SJSA1 (cell line): ENCODE measurements at regions not wholly inside any gene's neighbourhood (a gene's known extent, or its start where the extent isn't known, plus 50 kb on each side); places are given as distances from the start of the nearest gene placed in this dataset.

ENCODE experiments used
- DNase-seq, 2 experiments: peaks; one replicate each; pipeline ENCODE4 v3.0.0-alpha.2; 2015 to 2020; ENCODE audit warnings: low spot score in 2 of 2, low read depth in 1 of 2
- H3K27ac ChIP-seq: fragments of 250-450 bp; sonication (Bioruptor Pico); 2 replicates; pipeline ENCODE4 v1.5.1; 2020; ENCODE audit warnings: mild to moderate bottlenecking, moderate library complexity
- H3K27me3 ChIP-seq: fragments of 250-450 bp; sonication (Bioruptor Pico); replicated peaks from 2 replicates; pipeline ENCODE4 v1.5.1; 2020; ENCODE audit warnings: mild to moderate bottlenecking, moderate library complexity
- H3K36me3 ChIP-seq: fragments of 250-450 bp; sonication (Bioruptor Pico); 2 replicates; pipeline ENCODE4 v1.5.1; 2020; ENCODE audit warnings: mild to moderate bottlenecking
- H3K4me1 ChIP-seq: fragments of 250-450 bp; sonication (Bioruptor Pico); replicated peaks from 2 replicates; pipeline ENCODE4 v1.6.1; 2021; ENCODE audit warnings: mild to moderate bottlenecking
- H3K4me3 ChIP-seq: fragments of 250-450 bp; sonication (Bioruptor Pico); 2 replicates; pipeline ENCODE4 v1.5.1; 2020; ENCODE audit warnings: mild to moderate bottlenecking
- H3K9me3 ChIP-seq: fragments of 250-450 bp; sonication (Bioruptor Pico); replicated peaks from 2 replicates; pipeline ENCODE4 v1.5.1; 2020; ENCODE audit warnings: mild to moderate bottlenecking

DNA sequence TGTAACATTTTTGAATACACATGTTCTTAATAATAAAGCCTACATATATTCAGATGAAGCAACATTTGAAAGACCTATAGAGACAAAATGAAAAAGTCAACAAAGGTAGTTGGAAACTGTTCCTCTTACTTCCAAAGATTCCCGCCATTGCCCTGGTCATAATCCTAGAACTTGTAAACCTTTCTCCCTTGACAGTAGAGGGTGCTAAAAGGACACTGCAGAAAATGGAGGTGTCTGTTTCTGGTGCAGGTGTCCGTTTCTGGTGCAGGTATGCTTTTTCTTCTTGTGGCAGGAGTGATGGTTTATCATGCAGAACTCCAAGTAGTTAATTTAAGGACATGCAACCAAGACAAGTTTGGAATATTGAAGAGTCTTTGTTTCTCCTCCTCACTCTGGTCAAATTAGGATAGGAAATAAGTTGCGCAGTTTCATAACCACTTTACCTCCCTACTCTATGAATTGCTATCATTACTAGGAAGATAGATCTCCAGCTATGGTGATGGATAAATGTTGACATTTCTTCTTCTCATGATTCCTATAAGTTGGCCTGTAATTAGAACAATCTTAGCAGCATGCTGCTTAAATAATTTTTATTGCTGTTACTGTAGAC is 56.0 kb upstream of the FAM174A start:
- no peak for DNase-seq
- H3K27ac ChIP-seq, result no peak overlapping the region
- no peaks in the 10 kb centered on the region for H3K4me1 ChIP-seq
- no peaks in the 10 kb centered on the region for H3K27me3 ChIP-seq
- no peak overlapping the region for H3K4me3 ChIP-seq
- H3K9me3 ChIP-seq, result no peaks in the 10 kb centered on the region
- H3K36me3 ChIP-seq, result no peaks in the 10 kb centered on the region

DNA sequence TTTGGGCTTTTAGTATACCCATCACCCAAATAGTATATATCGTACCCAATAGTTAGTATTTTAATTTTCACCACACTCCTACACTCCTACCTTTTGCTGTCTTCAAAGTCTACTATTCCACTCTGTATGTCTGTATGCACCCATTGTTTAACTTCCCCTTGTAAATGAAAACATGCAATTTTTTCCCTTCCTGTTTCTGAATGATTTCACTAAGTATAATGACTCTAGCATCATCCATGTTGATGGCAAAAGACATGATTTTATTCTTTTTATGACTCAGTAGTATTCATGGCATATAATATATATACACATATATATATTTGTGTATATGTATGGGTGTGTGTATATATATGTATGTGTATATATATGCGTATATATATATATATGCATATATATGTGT is 63.1 kb upstream of the FAM174A start:
- DNase-seq, result no peak
- no peaks in the 10 kb centered on the region for H3K4me1 ChIP-seq
- H3K27me3 ChIP-seq, result no peaks in the 10 kb centered on the region
- H3K27ac ChIP-seq, result no peak overlapping the region
- no peaks in the 10 kb centered on the region for H3K36me3 ChIP-seq
- no peak overlapping the region for H3K4me3 ChIP-seq
- no peaks in the 10 kb centered on the region for H3K9me3 ChIP-seq

DNA sequence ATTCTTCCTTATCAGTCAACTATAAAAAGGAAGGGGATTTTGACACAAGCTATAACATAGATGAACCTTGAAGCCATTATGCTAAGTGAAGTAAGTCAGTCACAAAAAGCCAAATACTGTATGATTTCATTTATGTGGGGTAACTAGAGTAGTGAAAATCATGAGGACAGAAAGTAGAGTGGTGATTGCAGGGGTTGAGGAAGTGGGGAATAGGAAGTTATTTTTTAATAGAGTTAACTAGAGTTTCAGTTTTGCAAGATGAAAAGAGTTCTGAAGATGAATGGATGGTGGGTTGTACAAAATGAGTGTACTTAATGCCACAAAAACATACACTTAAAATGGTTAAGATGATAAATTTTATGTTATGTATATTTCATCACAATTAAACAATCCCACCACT is 65.4 kb upstream of the FAM174A start:
- no peak overlapping the region for H3K27ac ChIP-seq
- H3K4me1 ChIP-seq, result no peaks in the 10 kb centered on the region
- no peak overlapping the region for H3K4me3 ChIP-seq
- no peak for DNase-seq
- no peaks in the 10 kb centered on the region for H3K9me3 ChIP-seq
- no peaks in the 10 kb centered on the region for H3K36me3 ChIP-seq
- no peaks in the 10 kb centered on the region for H3K27me3 ChIP-seq

GRCh38 chr5:100464418-100464817 is 70.8 kb upstream of the FAM174A start:
- H3K4me1 ChIP-seq, result no peaks in the 10 kb centered on the region
- H3K27me3 ChIP-seq, result no peaks in the 10 kb centered on the region
- no peak overlapping the region for H3K4me3 ChIP-seq
- no peaks in the 10 kb centered on the region for H3K36me3 ChIP-seq
- no peak overlapping the region for H3K27ac ChIP-seq
- DNase-seq, result no peak
- peaks cover 6% of the 10 kb centered on the region; the same call in 1 of the 2 replicates for H3K9me3 ChIP-seq

DNA sequence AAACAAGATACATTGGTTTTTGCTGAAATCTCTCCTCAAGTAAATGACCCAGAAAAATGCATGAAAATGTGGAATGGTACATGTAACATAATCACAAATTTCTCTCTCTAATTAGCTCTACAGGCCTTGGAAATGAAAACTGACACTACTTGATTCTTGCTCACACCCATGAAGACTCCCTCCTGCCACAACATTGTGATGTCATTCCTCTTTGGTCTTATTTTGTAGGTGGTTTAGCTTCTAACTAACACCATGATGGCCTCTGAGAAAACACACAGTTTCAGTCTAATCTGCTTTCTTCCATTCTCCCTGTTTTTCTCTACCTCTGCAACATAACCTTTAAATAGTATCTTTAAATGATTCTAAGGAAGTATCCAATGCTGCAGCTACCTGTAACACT is 78.6 kb upstream of the FAM174A start:
- no peak for DNase-seq
- Histone ChIP-seq H3K4me1 (no peaks in the 10 kb centered on the region), H3K4me3 (no peak overlapping the region), H3K36me3 (no peaks in the 10 kb centered on the region), H3K27ac (no peak overlapping the region), H3K27me3 (no peaks in the 10 kb centered on the region), H3K9me3 (no peaks in the 10 kb centered on the region)

DNA sequence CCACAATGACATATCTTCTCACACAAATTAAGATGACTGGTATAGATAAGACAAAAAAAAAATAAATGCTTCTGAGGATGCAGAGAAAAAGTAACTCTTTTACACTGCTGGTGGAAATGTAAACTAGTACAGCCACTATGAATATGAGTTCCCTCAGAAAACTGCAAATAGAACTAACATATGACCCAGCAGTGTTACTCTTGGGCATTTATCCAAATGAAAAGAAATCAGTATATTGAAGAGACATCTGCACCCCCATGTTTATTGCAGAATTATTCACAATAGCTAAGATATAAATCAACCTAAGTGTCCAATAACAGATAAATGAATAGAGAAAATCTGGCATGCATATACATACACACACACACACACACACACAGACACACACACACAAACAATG is 83.0 kb upstream of the FAM174A start:
- Histone ChIP-seq H3K27me3 (no peaks in the 10 kb centered on the region), H3K4me3 (no peak overlapping the region), H3K27ac (no peak overlapping the region)

DNA sequence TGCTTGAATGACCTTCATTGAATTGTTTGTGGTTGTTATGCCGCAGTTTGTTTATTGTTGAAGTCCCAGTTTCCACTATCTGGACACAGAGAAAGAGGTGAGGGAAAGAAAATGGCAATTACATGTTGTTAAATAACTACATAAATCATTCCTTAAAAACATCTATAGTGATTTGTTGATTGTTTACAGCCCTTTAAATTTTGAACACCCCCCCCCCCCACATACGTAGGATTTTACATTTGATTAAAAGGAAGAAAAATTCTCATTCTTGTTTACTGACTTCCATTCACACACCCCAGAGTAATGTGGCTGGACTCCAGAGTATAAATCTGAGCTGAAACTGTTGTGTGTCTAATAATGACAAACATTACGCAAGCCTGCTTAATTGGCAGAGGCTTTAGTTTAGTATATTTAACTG is 87.1 kb upstream of the FAM174A start:
- DNase-seq, result no peak
- no peaks in the 10 kb centered on the region for H3K36me3 ChIP-seq
- no peaks in the 10 kb centered on the region for H3K4me1 ChIP-seq
- no peak overlapping the region for H3K4me3 ChIP-seq
- no peak overlapping the region for H3K27ac ChIP-seq
- H3K27me3 ChIP-seq, result no peaks in the 10 kb centered on the region
- no peaks in the 10 kb centered on the region for H3K9me3 ChIP-seq

More for the DNA sequence above, 83.0 kb upstream of the FAM174A start:
- H3K9me3 ChIP-seq, result no peaks in the 10 kb centered on the region
- H3K4me1 ChIP-seq, result no peaks in the 10 kb centered on the region
- H3K36me3 ChIP-seq, result no peaks in the 10 kb centered on the region
- no peak for DNase-seq

DNA sequence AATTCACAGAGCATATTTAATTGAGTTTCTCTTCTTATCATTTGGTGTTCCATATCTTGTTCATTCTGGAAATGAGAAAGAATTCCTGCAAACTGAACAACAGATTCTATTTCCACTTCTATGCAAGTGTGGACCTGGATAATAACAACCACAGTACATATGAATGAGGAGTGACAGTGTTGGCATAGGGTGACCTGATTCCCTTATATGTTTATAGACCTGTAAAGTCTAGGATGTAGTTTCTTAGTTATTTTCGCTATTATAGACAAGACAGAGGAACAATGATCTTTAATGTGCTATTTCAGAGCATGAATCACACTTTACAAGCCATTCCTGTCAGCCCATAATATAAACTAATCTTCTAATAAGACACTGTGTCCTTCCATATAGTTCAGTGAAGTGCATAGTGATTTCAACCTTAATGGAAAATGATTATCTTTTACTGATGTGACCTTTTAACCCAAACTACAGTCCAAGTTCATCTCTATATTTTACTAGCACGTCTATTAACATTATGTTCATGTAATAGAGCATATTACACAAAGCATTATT is 88.2 kb upstream of the FAM174A start:
- no peak overlapping the region for H3K27ac ChIP-seq
- no peak for DNase-seq
- no peaks in the 10 kb centered on the region for H3K9me3 ChIP-seq

DNA sequence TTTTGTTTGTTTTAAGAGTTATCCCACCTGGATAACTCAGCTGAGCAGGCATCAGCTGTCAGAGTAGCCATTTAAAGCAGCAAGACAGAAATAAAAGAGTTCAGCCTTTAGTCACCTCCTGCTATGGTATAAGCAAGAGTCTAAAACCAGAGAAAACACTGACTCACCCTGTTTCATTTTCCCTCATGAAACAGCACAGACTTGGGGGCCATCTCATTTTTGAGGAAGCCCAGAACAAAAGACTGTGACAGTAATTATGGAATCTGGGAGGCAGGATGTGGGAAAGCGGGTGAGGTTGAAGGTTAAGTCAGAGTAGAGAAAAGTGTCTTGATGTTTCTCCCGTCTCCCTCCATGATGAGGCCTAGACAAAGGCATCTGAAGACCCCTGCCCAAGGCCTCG is 90.2 kb upstream of the FAM174A start:
- no peak for DNase-seq
- H3K9me3 ChIP-seq, result no peaks in the 10 kb centered on the region
- no peak overlapping the region for H3K4me3 ChIP-seq
- H3K36me3 ChIP-seq, result no peaks in the 10 kb centered on the region
- H3K4me1 ChIP-seq, result no peaks in the 10 kb centered on the region
- H3K27me3 ChIP-seq, result no peaks in the 10 kb centered on the region
- no peak overlapping the region for H3K27ac ChIP-seq

More for the DNA sequence above, 88.2 kb upstream of the FAM174A start:
- Histone ChIP-seq H3K27me3 (no peaks in the 10 kb centered on the region), H3K4me3 (no peak overlapping the region), H3K4me1 (no peaks in the 10 kb centered on the region), H3K36me3 (no peaks in the 10 kb centered on the region)

GRCh38 chr5:100434815-100435214 is 100.4 kb upstream of the FAM174A start:
- H3K4me1 ChIP-seq, result no peaks in the 10 kb centered on the region
- no peaks in the 10 kb centered on the region for H3K27me3 ChIP-seq
- no peaks in the 10 kb centered on the region for H3K9me3 ChIP-seq
- H3K27ac ChIP-seq, result no peak overlapping the region
- H3K36me3 ChIP-seq, result no peaks in the 10 kb centered on the region
- DNase-seq, result no peak
- no peak overlapping the region for H3K4me3 ChIP-seq

DNA sequence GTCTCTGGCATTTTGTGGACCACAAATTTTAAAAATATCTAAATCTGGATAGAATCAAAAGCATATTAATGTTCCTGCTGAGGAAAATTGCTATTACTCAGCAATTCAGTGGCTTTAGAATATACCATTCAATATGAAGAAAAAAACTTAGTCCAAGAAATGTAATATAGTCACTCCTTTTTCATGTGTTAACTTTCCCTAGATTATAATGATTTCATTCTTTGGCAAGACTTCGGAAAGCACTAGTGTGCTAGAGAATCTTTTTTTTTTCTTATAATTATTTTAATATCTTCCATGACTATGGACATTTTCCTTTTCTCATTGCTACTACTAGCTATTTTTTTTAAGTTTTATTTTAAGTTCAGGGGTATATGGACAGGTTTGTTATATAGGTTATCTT is 102.4 kb upstream of the FAM174A start:
- no peak overlapping the region for H3K4me3 ChIP-seq
- no peak for DNase-seq
- no peaks in the 10 kb centered on the region for H3K9me3 ChIP-seq
- H3K27ac ChIP-seq, result no peak overlapping the region
- H3K4me1 ChIP-seq, result no peaks in the 10 kb centered on the region
- H3K36me3 ChIP-seq, result no peaks in the 10 kb centered on the region
- no peaks in the 10 kb centered on the region for H3K27me3 ChIP-seq

DNA sequence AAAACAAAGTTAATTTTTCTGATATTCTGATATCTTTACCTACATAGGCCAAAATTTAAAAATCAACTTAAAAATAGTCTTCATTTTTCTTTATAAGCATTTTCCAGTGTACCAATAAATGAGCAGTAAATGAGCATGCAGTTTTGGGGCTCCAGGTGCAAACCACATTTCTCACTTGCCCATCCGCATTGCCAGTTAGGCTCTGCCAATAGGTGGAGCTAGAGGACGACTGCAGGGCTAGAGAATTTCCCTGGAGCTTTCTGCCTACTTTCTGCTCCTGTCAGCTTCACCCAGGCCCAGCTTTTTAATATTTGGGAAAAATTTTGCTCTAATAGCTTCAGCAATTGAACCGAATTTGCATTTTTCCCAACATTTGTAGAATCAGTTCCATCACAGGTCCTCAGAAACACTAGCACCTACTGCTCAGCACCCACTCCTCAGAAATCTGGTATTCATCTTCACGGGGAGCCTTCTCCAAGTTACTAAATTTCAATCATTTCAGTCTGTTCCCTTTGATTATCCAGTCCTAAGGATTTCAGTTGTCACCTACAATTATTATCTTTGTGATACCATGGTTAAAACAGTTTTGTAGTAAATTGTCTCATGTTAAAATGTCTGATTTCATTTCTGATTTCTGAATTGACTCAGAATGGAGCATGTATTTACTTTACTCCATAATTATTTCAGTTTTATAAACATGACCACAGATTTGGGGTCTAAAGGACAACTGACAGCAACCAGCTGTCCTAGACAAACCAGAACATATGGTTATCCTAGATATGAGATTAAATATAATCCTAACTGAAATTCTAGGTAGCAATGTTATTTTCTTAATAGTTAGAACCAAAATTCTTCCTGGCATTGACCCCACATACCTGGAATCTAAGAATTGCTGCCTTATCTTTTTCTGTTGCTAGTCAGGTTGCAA is 104.6 kb upstream of the FAM174A start:
- no peaks in the 10 kb centered on the region for H3K36me3 ChIP-seq
- H3K27ac ChIP-seq, result no peak overlapping the region
- peak in 1 of 2 experiments; percentile 31 for DNase-seq
- H3K27me3 ChIP-seq, result no peaks in the 10 kb centered on the region
- H3K9me3 ChIP-seq, result 0 out of 2 replicates have a peak, but pooled peaks cover under 1% of the 10 kb centered on the region
- no peak overlapping the region for H3K4me3 ChIP-seq
- H3K4me1 ChIP-seq, result no peaks in the 10 kb centered on the region

DNA sequence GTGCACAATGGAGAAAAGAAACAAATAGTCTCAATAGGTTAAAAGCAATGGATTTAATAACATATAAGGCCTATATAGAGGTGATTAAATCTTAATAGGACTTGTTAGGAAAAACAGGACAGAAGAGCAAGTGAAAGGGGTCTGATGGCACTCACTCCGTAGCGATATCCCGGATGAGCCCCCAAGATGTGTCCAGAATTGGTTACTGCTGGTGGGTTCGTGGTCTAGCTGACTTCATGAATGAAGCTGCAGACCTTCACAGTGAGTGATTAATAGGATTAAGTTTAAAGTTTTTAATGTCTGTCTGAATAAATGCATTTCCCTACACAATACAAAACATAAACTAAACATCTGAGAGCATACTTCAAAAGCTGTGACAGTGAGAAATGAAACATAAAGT is 110.4 kb upstream of the FAM174A start:
- Histone ChIP-seq H3K9me3 (0 out of 2 replicates have a peak, but pooled peaks cover 3% of the 10 kb centered on the region), H3K36me3 (no peaks in the 10 kb centered on the region), H3K4me1 (no peaks in the 10 kb centered on the region), H3K4me3 (no peak overlapping the region), H3K27ac (no peak overlapping the region), H3K27me3 (no peaks in the 10 kb centered on the region)
- no peak for DNase-seq

DNA sequence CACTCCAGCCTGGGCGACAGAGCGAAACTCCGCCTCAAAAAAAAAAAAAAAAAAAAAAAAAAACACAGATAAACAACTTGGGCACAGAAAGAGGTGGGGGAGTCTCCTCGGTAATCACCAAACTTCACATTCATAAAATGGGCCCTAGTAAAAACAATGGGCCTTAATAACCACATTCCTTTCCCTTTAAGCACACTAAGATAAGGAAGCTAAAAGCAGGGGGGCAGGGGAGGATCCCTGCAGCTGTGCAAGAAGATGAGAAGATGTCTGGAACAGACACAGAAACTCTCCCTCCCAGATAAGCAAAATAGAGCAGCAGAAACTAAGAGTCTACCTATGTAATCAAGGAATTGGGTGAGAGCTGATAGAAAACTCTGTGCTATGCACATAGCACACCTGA is 111.2 kb upstream of the FAM174A start:
- peak in 1 of 2 experiments; percentile 10 for DNase-seq
- Histone ChIP-seq H3K36me3 (no peaks in the 10 kb centered on the region), H3K4me1 (no peaks in the 10 kb centered on the region), H3K4me3 (no peak overlapping the region), H3K9me3 (0 out of 2 replicates have a peak, but pooled peaks cover 3% of the 10 kb centered on the region), H3K27ac (no peak overlapping the region), H3K27me3 (no peaks in the 10 kb centered on the region)
